Pons (tissue), 1 donor: ENCODE measurements at regions not wholly inside any gene's neighbourhood (a gene's known extent, or its start where the extent isn't known, plus 50 kb on each side); places are given as distances from the start of the nearest gene placed in this dataset.

ENCODE experiments used
- DNase-seq: peaks from one replicate; pipeline ENCODE4 v3.0.0-alpha.2; 2016; ENCODE audit warnings: low spot score

DNA sequence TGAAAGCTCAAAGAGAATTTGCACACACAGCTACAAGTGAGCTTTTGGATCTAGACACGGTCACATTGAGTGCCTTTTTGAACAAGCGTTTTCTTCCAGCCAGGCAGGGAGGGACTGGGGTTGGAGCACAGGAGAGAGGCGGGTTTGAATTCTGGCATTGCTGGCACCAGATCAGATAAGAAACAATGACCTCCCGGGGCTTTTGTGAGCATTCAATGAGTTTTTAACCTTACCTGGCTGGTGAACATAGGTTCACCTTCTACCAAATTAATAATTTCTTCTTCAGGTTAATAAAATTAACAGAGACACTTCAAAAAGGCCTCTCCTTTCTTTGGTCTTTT is 312.9 kb upstream of the MSX2 start:
- DNase-seq: no peak

DNA sequence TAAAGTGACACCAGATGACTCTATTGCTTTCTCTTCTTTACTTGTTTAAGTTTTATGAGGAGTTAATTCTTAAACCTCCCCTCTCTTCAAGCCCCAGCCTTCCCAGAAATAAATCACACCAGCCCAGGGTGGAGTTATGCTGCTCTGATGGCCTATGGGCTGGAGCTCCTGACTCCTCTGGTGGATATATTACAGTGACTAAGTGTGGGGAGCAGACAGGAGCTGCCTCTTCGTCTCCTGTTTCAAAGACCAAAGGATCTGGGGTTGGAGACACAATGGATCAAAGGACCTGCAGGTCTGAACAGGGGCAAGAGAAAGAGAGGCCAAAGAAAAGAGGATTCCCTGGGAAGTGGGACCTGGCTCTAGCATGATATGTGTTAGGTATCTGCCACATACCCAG is 312.0 kb upstream of the MSX2 start:
- DNase-seq: no peak

DNA sequence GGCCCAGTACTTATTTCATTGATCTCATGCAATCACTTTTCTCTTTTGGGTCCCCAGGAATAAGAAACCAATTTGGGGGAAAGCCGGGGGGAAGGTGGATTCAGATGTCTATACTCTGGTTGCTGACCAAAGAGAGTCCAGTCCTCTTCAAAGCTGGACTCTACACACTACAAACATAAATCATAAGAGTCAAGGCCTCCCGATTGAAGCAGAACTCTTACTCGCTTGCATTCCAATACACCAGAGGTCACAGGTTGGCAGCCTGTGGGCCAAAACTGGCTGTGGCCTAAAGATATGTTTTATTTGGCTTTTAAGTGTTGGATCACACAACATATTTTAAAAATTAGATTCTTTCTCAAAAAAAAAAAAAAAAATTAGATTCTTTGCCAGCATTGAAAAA is 311.4 kb upstream of the MSX2 start:
- no peak for DNase-seq

DNA sequence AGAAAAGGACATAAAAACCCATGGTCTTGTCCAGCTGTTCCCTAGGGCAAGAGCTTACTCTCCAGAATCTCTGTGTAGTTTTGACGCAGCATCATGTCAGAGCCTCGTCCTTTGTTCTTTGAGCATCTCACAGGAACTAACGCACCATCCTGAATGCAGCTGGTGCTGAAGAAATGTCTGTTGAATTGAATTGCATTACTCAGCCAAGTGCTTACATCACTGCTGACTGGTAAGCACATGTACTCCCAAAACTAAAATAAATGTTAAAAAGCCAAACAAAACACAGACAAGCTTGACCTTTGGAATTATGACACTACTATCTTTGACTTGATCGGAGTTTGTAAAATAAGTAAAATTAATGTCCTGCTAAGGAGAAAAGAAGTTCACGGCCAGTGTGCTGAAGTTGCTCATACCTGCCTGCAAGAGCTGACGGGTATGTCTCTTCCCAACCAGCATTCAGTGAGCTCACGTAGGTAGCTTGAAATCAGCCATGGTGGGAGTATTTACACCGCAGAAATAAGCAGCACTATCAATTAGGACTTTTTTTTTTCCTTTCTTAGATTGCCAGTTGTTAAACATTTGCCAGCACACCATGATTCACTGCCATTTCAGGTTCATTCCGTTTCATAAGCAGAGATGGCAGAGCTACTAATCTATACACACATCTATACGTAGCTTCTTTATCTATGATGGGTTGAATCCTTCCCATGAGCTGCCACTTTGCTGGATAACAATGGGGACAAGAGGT is 310.6 kb upstream of the MSX2 start:
- DNase-seq: no peak

DNA sequence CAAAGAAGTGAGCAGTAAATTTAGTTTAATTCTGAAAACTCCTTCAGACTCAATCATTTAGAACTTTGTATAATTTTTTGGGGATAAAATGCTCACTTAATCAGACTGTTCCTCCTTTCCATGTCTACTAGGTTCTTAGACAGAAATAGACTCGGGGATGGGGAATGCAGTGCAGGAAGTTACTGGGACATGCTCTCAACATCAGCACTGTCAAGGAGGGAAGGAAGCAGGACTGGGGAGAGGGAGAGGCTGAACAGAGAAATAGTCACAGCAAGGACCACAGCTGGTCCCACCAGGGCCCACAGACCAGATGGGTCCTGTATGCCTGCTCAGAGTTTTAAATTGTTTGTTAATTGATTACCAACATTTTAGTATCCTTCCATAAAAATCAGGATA is 310.1 kb upstream of the MSX2 start:
- no peak for DNase-seq

DNA sequence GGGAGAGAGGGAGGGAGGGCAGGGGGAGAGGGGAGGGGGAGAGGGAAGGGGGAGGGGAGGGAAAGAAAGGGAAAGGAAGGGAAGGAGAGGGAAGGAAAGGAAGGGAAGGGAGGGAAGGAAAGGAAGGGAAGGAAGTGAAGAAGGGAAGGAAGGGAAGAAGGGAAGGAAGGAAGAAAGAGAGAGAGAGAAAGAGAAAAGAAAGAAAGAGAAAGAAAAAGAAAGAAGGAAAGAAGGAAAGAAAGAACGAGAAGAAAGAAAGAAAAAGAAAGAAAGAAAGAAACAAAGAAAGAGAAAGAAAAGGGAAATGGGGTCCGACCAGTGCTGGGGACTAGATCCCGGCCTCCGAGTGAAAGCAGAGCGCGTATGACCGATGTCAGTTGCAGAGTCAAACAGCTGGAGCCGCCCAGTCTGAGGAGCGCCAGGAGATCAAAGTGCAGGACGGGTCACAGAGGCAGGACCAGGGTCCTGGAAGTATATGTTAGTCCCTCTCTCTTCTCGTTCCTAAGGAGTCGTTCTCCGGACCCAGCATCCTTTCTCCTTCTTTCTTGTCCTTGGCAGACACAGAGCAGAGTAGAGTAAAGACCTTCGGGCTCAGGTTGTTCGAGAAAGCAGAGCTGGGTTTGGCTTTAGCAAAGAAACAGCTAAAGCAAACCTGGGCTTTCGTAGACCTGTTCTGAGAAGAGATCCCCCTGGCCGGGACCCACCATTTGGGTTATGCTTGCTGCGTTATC is 305.4 kb upstream of the MSX2 start:
- no peak for DNase-seq

DNA sequence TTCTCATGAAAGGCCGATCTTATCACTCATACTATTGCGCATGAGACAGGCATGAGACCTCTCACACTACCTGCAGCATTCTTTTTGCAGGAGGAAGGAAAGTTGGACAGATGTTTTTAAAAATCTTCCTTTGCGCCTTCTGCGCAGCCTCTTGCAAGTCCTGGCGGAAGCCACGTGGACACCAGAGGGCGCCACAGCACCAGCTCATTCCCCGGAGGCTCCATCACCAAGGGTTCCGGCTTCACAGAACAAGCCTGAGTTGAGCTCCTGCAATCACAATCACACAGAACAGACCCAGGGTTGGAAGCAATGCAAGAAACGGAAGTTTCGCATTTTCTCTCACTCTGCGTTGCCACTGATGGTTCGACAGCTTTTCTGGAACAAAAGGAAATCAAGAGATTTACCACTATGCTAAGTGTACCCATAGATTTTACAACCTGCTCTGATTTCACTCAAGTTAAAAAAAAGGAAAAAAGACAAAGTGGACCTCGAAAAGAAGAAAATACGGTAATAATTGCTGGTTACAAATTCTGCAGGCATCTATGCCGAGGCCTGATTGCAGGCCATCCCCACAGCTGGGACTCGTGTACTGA is 304.7 kb upstream of the MSX2 start:
- DNase-seq: peak; percentile 93

DNA sequence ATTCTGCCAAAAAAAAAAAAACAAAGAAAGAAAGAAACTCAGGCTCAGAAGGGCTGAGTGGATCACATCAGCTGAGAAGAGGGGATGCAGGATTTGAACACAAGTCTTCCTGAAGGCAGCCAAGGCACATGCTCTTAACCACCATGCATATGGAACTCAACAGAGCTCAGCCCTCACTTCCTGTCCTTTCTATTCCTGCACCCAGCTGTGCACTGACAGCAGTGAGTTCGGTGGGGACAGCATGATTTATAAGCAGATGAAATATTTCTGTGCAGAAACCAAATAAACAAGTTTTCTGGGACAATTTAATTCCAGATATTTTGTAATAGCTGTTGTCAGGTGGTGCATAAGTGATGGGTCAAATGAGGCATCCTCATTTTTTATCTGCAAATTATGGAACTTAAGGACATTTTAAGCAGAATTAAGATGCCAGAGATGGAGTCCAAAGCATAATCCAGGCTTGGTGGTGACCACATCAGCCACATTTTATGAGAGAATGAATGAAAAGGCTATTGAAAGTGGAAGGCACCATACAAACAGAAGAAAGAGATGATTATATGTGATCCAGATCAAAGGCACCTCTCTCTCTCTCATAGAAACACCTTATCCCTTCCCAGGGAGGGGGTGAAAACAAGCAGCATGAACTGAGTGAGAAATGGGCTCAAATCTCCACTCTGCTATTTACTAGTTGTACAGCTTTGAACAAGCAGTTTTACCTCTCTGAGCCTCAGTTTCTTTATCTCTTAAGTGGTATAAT is 303.6 kb upstream of the MSX2 start:
- DNase-seq: no peak

DNA sequence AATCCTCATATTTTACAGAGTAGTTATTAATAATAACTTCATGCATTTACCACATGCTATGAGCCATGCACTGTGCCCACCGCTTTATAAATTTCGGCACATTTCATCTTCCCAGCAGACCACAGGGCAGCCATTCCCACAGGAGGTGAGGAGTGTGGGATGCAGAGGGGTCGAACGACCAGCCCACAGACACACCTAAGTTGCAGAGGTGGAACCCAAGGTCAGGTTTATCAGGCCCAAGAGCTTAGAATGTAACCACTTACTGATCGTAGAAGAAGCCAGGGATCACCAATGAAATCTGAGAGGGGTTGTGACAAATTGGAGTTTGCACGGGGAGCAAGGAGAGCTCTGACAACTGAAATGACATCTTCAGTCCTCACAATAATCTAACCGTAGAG is 303.0 kb upstream of the MSX2 start:
- no peak for DNase-seq

DNA sequence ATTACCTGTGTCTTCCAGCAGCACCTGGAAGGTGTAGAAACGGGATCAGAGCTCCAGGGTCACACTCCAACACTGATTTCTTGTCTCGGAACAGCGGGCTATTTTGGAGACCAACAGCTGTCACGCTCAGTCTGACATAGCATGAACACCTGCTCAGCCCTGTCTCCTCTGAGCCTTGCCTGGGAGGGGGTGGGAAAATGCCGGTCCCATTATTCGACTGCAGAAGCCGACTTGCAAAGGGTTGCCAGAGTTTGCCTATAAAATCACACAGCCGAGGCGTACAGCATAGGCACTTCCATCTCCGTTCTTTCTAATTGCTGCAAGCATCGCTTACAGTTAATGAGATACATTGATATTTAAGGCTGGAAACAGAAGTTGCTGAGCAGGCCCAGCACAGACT is 300.8 kb upstream of the MSX2 start:
- no peak for DNase-seq

DNA sequence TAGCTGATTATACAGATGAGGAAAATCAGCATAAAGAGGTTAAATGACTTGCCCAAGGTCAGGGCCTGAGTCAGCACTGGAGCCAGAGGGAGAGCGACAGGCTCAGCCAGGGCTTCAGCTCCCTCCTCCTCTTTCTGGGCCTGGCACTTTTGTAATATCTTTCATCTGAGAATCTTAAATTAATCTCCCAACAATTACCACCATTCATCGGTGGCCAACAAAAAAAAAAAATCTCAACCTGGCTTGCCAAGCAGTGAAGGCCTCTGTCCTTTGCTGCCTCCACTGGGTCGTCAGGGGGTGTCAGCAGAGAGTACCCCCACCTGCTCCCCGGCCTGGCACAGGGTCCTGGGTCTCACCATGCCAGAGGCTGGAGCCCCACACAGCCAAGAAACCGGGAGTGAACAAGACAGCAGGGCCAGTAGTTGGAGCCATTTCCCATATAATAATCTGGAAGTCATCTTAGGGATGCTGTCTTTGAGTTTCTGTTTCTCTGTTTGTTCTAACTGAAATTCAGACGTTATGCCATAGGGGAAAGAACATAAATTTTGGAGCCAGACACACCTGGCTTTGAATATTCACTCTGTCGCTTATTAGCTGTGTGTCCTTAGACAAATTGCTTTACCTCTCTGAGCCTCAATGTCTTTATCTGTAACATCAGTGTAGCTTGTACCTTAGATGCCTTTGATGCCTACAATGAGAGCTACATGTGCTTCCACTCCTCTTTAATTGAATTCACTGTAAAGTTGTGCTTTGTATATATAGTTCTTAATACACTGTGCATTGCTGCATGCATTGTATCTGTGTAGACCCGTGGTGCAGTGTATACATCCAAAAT is 299.9 kb upstream of the MSX2 start:
- peak; percentile 80 for DNase-seq

DNA sequence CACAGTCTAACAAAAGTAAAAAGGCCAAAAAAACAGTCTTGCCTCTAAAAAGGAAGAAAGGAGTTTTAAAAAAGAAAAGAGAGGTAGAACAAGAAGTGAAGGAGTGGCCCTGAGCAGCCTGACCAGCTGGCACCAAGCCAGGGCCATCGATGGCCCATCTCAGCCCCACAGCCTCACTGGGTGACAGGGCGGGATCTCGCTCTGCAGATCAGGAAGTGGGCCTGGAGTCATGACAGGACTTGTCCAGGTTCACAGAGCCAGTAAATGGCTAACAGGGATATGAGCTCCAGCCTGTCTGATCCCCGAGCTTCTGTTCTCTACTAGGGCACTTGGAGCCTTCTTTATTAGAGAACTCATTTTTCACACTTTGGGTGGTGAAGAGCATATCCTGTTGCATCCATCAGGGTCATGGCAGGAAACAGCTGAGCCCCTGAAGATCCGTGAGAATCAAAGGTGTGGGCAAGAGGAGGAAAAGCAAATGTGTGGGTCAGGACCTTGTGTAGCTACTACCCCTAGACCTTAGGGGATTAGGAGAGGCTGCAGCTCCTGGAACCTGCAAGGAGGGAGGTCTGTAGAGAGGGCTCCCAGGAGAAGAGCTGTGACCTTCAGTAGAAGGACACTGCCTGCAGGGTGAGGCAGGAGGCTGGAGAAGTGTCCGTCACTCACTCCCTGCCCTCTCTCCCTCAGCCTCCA is 299.0 kb upstream of the MSX2 start:
- DNase-seq: no peak

DNA sequence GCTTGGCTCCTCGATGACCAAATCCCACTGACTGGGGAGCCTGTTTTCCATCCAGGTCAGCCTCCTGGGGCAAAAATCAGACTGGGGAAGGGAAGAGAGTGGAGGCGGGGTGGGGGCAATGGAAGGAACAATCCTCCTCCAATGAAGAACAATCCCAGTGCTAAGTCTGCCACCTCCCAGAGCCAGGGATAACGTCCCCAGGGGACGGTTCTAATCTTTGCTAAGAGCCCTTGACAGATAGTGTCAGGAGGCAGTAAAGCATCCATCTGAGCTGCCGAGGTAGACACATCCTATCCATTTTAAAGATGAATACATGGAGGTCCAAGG is 298.5 kb upstream of the MSX2 start:
- no peak for DNase-seq

DNA sequence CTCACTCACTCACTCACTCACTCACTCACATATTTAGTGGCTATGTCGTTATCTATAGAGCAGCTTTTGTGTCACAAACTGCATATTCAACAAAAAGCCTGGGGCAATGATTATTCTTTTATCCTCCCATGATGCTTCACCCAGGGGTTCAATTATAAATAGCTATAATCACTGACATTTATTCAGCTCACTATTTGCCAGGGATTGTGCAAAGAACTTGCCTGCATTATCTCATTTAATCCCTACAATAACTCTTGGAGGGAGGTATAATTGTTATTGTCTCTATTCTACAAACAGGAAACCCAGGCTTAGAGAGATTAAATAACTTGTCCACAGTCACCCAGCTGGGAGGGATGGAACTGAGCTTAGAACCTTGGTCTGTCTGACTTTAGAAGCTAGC is 298.0 kb upstream of the MSX2 start:
- DNase-seq: no peak

DNA sequence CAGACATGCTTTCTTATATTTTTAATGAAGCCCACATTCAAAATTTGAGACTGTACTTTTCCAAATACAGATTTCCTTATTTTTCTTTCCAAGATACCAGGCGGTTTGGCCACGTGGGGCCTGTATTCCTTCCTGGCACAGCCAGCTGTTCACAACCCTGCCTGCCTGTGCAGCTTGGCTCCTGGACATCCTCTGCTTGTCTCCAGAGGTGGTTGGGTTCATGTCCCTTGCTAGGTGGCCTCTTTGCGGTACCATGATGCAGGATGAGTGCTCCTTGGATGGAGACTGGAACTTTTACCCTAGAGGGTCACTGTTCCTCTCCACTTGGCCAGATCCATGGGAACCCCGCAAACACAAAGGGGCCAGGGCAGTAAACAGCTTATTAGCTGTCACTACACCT is 297.5 kb upstream of the MSX2 start:
- DNase-seq: no peak

DNA sequence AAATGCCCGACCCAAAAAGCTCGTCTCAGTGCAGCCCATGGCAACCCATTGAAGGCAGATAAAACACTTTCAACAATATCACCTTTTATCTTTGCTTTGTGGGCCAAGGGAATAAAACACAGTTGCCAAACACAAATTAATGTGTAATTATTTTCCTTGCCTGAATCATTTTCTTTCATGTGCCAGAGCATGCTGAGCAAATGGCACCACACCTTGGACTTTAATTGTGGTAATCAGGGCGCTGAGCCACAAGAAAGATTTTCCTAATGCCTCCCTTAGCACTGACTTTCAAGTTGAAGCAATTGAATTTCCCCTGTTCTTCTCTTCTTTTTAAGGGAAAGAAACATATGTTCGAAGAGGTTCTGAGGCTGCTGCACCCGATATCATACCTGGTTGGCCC is 297.1 kb upstream of the MSX2 start:
- no peak for DNase-seq

DNA sequence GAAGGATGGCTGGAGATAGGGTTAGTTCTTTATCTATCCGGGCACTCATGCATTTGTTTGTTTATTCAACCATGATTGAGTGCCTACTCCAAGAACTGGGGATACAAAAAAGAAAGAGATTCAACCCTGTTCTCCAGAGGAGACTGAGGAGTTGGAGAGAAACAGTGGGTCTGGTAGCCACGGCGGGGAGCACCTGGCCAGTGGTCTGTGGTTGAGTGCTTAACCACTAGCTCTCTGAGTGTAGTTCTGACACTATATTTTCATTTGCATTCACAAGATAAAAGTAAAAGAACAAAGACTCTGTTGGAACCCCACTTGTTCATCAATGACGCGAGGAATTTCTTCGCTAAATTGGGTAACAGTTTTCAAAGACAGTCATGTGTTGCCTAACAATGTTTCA is 295.5 kb upstream of the MSX2 start:
- no peak for DNase-seq

DNA sequence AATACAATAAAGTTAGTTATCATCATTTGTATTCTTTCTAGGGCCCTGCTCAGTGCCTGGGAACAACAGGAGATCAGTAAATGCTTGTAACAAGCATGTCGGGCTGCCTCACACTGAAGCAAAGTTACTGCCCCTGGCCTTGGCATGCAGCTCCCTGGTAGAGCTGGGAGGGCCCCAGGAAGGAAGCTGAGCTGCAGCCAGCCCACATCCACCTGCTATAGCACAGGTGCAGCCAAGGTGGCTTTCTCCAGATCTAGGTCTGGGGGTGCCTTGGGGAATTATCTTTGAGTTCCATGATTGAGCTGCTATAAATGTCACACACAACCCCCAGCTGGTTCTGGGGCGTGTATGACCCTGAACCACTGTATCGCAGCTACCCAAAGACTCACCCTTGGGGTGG is 293.4 kb upstream of the MSX2 start:
- DNase-seq: no peak

DNA sequence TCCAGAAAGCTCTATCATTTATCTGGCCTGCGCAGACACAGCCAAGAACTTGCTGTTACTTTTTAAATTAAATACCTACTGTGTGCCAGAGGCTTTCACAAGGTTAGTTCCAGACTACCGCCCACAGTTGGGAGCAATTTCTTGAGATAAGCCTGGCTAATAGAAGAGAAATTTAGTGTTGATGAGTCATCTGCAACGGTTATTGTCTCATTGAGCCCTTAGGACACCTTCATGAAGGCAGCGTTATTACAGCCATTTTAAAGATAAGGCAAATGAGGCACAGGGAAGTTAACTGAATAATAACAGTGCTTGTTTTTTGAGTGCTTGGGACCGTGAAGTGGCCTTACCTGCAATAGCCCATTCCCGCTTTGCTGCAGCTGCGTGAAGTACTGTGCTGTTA is 292.9 kb upstream of the MSX2 start:
- no peak for DNase-seq

DNA sequence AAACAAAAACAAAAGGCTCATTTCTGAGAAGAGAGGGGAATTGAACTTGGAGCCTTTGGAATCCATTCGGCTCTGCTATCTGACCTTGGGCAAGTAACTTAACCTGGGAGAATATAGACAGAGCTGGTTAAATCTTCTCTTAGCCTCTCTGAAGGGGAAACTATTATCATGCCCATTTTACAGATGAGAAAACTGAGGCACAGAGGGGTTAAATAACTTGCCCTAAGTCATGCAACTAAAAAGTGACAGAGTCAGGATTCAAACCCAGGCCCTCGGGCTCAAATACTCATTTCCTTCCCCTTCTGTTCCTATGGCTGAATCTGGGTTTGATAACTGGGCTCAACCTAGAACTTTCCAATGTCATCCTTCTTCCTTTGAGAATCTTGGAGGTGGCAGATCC is 291.3 kb upstream of the MSX2 start:
- no peak for DNase-seq

DNA sequence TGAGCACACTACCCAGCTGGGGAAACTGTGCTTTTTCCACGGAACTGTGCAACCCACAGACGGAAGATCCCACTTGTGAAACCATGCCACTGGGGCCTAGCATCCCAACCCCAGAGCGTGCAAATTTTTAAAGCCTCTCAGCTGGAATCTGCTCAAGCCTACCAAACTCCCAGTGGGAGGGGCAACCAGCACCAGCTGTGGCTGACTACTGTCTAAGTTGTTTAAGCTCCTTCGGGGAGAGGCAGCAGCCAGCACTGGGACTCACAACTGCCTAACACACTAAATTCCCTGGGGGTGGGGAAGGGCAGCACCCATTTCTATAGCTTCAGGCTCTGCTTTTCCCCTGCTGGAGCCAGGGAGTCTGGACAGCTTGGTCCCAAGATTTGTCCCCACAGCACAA is 287.6 kb upstream of the MSX2 start:
- no peak for DNase-seq
